ENCODE measurements at regions not wholly inside any gene's neighbourhood (a gene's known extent, or its start where the extent isn't known, plus 50 kb on each side); places are given as distances from the start of the nearest gene placed in this dataset.
"Not testable (repeated sequence)": the region's sequence is repeated elsewhere in the genome, so short reads cannot be mapped to it uniquely, and the experiment has no call there.

DNA sequence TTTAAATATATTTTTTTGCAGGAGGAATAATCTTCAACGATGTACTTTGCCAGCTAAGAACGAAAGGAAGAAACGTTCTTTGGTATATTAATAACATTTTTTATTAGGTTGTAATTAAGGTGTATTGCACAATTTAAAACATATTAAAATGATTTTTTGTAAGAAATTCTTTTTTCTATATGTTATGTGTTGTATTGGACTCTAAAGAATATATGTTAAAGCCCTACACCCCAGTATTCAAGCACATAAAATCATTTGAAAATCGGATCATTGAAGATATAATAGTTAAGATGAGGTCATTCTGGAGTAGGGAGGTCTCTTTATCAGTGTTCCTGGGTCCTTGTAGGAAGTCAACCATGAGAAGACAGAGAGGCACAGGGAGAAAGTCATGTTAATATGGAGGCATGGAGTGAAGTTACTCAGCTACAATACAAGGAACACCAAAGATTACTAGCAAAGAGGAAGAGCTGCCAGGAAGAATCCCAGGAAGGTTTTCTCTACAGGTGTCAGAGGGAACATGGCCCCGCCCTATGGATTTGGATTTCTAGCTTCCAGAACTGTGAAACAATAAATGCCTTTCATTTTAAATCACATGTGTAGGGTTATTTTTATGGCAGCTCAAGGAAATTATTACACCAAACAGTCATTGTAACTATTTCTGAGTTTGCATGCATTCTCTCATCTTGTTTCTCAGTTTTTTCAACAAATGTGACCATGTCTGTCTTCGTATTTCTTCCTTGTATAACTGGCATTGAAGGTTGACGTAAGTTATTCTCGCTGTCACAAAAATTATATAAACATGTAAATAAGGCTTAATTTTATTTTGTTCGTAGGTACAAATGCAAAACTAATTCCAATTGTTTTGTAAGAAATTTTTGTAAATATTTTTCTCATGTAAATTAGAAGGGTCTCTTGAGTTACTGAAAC lies 75.4 kb upstream of the VPREB1 start:
- no peak for DNase-seq (ENCODE audit: low read depth)

DNA sequence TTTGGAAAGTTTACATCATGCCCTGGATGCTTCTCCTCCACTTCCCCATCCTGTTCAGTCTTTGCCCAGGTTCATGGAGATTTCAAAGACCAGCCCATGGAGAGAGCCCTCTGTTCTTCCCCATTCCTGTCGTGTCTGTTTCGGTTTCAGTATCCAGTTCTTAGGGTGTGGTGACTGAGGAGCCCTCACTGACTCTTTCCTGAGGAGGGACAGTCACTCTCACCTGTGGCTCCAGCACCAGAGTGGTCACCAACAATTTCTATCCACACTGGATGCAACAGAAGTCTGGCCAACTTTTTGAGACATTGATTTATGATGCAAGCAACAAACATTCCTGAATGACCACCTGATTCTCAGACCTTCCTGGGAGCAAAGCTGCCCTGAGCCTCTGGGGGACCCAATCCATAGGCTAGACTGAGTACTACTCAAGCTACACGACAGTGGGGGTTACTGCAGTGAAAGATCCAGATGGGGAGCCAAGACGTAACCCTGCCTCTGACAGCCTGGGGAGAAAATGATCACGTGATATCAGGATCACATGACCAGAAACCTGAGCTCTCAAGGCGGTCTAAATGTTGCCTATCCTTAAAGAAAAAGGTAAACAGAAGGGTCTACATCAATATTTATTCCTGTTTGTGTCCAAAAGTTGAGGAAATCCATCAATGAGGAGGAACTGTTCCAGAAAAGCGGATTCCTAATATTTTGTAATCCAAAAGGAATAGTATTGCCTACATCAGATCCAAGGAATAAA lies 76.2 kb upstream of the VPREB1 start:
- DNase-seq (ENCODE audit: low read depth), result no peak

- no peak for DNase-seq (ENCODE audit: low read depth)
Measured at GRCh38 chr22:22167791-22168189, 76.8 kb upstream of the VPREB1 start.

DNA sequence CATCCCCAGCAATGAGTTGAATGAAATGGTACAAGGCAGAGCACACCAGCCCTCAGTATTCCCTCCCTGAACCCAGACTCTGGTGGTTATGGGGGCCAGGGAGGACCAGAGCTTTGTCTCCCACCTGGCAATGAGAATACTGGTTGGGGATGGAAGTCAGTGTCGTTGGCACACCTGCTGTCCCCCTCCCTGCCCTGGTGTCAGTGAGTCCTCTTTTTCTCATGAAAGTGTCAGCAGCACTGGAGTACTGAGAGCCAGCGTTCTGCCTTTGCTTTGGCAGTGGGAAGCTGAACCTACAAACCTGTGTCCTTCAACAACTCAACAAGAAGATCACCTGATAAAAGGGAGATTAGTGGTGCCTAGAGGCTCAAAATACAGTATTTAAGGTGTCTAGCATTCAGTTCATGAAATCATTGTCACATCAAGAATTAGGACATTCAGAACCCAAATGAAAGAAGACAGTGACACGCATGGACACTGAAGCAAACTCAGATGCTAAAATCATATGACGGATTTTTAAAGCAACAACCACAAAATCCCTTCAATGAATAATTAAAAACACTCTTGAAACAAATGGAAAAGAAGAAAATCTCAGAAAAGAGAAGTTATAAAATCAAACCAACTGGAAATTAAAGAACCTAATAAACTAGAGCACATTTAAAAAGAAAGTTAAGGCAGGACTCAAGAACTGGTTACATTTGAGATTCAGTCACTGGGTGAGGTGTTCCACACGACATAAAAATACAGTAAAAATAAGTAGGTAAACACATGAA lies 77.5 kb upstream of the VPREB1 start:
- DNase-seq (ENCODE audit: low read depth), result no peak

DNA sequence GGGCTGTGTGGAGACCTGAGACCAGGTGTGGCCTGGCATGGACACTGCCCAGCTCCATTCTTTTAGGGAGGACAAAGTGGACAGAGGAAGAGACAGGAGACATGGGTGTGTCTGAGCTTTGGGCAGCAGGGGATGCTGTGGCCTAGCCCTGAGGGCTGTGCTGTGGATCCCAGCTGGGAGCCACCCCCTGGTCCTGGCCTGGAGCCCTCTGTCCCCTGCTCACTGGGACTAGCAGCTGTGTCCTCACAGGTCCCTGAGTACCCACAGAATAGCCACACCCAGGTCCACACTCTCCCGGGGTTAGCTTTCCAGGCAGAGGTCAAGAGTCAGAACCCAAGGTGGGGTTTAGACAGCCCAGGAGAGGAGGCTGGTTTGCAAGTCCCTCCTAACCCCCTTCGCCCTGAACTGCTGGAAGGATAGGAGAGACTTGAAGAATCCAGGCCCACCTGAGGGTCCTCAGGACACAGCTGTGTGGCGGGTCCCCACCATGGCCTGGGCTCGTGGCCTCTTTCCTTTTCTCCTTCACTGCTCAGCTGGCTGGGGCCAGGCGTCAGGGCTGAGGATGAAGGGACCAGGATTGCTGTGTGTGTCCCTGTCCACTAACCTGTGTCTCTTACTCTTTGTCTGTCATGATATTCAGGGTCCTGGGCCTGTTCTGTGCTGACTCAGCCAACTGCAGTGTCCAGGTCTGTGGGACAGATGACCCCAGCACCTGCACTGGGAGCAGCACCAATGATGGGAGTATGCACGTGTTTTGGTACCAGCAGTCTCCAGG lies 78.5 kb upstream of the VPREB1 start:
- no peak for DNase-seq (ENCODE audit: low read depth)

GRCh38 chr22:22164541-22165272 lies 79.9 kb upstream of the VPREB1 start:
- no peak for DNase-seq (ENCODE audit: low read depth)

DNA sequence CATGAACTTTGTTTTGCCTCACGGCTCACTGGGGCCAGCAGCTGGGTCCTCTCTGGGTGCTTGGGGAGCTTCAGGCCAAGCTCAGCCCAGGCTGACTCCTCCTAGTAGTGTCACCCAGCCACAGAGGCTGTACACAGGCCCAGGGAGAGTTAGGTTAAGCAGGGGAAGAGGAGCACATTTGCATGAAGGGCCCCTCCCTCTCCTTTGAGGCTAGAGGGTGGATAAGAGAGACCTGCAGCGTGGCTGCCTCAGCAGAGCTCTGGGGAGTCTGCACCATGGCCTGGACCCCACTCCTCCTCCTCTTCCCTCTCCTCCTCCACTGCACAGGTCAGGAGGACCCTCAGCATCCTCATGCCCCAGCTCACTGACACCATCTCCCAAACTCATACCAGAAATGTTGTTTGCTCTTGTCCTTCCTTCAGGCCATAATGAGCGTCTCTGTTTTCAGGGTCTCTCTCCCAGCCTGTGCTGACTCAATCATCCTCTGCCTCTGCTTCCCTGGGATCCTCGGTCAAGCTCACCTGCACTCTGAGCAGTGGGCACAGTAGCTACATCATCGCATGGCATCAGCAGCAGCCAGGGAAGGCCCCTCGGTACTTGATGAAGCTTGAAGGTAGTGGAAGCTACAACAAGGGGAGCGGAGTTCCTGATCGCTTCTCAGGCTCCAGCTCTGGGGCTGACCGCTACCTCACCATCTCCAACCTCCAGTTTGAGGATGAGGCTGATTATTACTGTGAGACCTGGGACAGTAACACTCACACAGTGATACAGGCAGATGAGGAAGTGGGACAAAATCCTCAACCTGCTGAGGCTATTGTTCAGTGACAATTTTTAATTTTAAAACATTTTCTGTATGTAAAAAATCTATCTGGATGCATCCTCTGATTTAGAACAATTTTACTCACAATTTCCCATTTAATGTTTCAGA lies 82.4 kb upstream of the VPREB1 start:
- DNase-seq (ENCODE audit: low read depth), result no peak

- not testable (repeated sequence) for DNase-seq (ENCODE audit: low read depth)
Measured at GRCh38 chr22:22160768-22161167, 83.8 kb upstream of the VPREB1 start.

DNA sequence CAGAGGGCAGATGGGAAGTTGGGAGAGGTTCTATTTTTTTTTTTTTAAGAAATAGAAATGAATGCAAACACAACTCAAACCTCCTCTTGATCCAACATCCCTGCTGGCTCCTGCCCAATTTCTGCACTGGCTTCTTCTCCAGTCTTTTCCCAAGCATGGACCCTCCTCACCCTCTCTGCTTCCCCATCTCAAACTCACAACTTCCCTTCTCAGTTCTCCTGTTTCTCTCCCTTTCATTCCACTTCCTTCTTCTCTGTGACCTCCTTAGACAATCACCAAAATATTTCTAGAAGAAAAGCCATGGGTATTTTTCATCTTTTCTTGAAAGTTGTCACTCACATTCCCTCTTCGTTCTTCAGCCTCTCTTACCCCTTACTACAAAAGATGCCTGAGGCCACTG lies 85.2 kb upstream of the VPREB1 start:
- no peak for DNase-seq (ENCODE audit: low read depth)

- no peak for DNase-seq (ENCODE audit: low read depth)
Measured at GRCh38 chr22:22158965-22159364, 85.6 kb upstream of the VPREB1 start.

DNA sequence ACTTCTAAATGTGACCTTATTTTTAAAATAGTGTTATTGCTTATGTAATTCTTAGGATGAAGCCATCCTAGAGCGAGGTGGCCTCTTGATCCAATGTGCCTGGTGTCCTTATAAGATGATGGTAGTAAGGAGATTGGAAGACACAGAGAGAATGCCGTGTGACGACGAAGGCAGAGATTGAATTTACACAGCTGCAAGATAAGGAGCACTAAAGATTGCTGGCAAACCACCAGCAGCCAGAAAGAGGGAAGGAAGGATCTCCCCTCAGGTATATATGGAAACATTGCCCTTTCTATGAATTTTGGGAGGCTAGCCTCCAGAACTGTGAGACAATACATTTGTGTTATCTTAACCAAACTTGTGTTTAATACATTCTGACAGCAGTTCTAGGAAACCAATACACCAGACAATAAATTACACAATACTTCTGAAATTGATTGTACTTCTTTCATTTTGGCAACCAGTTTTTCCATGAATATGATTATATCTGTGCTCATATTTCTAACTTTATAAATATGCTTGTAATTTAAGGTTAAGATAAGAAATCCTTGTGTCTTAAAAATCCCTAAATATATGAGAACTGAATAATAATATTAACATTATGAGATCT lies 86.3 kb upstream of the VPREB1 start:
- no peak for DNase-seq (ENCODE audit: low read depth)

DNA sequence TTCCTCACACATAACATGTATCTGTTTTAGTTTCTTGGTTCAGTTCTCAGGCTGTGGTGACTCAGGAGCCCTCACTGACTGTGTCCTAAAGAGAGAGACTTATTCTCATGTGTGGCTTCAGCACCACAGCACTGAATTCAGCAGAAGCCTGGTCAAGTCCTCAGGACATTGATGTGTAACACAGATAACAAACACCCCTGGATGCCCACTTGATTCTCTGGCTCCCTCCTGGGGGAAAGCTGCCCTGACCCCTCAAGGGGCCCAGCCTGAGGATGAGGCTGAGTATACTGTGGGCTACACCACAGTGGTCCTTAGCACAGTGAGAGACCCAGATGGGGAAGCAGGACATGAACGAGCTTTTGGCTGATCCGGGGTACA lies 87.2 kb upstream of the VPREB1 start:
- no peak for DNase-seq (ENCODE audit: low read depth)

DNA sequence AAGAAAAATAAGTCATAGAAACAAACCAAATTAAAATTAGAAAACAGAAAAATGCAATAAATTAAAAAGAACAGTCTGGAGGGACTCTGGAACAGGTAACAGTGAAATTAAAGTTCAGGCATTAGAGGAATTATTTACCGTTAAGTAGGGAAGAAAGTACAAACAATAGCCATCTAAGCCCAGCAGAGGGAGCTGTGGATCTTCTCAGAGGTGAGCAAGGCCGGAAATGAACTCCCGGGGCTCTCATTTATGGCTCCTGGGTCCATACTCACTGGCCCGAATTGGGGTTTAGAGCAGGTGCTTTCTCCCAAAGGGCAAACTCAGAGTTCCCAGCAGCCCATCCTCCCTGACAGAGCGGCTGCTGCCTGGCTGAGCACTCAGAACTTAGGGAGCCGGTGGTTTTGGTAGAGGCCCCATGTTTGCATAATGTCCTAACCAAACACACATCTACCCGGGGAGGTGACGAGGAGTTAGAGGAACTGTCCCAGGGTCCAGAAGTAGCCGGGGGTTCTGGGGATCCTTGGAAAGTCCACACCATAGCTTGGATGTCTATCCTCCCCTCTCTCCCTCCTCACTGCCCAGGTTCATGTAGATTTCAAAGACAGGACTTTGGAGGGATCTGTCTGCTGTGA lies 87.8 kb upstream of the VPREB1 start:
- peak; percentile 48 for DNase-seq (ENCODE audit: low read depth)

- DNase-seq (ENCODE audit: low read depth), result no peak
Measured at GRCh38 chr22:22156348-22156715, 88.3 kb upstream of the VPREB1 start.

DNA sequence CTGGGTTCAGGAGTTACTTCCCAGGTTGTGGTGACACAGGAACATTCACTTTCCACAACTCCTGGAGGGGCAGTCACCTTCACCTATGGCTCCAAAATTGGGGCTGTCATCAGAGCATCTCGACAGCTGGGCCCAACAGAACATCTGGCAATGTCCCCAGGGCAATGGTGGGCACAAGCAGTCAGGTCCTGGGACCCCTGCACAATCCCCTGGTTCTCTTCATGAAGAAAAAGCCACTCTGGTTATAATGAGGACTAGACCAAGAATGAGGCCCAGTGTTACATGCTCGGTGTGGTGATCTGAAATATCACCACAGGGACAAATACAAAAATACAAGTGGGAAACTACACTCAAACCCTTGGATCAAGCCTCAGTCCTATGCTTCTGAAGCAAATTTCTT lies 89.0 kb upstream of the VPREB1 start:
- DNase-seq (ENCODE audit: low read depth), result no peak

- no peak for DNase-seq (ENCODE audit: low read depth)
Measured at GRCh38 chr22:22155146-22155545, 89.4 kb upstream of the VPREB1 start.

GRCh38 chr22:22154040-22154439 lies 90.5 kb upstream of the VPREB1 start:
- no peak for DNase-seq (ENCODE audit: low read depth)

GRCh38 chr22:22151308-22151707 lies 93.3 kb upstream of the VPREB1 start:
- no peak for DNase-seq (ENCODE audit: low read depth)

- DNase-seq (ENCODE audit: low read depth), result no peak
Measured at GRCh38 chr22:22150457-22150856, 94.1 kb upstream of the VPREB1 start.

All from activated T-cell treated with anti-CD3 and anti-CD28 coated beads for 48 hours (primary cell).